ENCODE measurements at regions not wholly inside any gene's neighbourhood (a gene's known extent, or its start where the extent isn't known, plus 50 kb on each side); places are given as distances from the start of the nearest gene placed in this dataset.
"Not testable (repeated sequence)": the region's sequence is repeated elsewhere in the genome, so short reads cannot be mapped to it uniquely, and the experiment has no call there.

DNA sequence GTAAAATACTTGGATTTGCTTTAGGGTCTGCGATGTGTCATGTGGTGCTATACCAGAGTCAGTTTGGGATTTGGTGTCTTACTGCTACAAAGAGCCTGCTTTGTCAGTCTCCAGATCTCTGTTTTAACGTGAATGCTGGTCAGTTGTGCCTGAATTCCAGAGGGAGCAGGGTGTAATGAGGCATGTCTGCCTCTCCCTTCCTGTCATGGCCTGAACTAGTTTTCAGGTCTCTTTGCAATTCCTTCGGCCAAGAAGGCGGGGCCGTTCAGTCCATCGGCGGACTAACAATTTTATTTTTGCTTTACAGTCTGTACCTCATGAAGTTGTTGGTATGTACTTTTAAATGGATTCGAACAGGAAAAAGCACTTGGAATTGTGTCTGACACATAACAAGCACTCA lies 465.1 kb upstream of the ADARB2 start:
- TF ChIP-seq POLR2AphosphoS5 (IDR thresholded peaks at IDR 0.05; ENCODE audit: low read depth, low read length) (no peak), POLR2A (IDR thresholded peaks at IDR 0.05; ENCODE audit: low read depth, low read length) (no peak), TAF1 (IDR thresholded peaks at IDR 0.05; ENCODE audit: borderline replicate concordance, low read depth, low read length) (no peak)
- no peak for FAIRE-seq
- no peak for DNase-seq (ENCODE audit: insufficient read length)

DNA sequence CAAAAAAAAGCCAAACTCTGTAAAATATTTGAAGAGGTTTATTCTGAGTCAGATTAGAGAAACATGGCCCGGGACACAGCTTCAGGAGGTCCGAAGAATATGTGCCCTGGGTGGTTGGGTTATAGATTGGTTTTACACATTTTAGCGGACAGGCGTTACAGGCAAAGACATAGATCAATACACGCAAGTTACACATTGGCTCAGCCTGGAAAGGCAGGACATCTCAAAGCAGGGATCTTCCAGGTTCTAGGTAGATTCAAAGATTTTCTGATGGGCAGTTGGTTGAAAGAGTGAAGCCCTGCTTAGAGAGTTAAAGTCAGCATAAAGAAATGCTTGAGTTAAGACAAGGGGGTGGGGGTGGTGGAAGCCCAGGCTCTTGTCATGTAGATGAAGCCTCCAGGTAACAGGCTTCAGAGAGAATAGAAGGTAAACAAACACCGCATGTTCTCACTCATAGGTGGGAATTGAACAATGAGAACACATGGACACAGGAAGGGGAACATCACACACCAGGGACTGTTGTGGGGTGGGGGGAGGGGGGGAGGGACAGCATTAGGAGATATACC lies 464.3 kb upstream of the ADARB2 start:
- no peak for TF ChIP-seq TAF1 (IDR thresholded peaks at IDR 0.05; ENCODE audit: borderline replicate concordance, low read depth, low read length)
- no peak for TF ChIP-seq POLR2A (IDR thresholded peaks at IDR 0.05; ENCODE audit: low read depth, low read length)
- no peak for TF ChIP-seq POLR2AphosphoS5 (IDR thresholded peaks at IDR 0.05; ENCODE audit: low read depth, low read length)
- no peak for FAIRE-seq
- DNase-seq (ENCODE audit: insufficient read length) = no peak

- no peak for TF ChIP-seq POLR2AphosphoS5 (IDR thresholded peaks at IDR 0.05; ENCODE audit: low read depth, low read length)
- TF ChIP-seq TAF1 (IDR thresholded peaks at IDR 0.05; ENCODE audit: borderline replicate concordance, low read depth, low read length) = no peak
- TF ChIP-seq POLR2A (IDR thresholded peaks at IDR 0.05; ENCODE audit: low read depth, low read length) = no peak
- FAIRE-seq (no peak), DNase-seq (ENCODE audit: insufficient read length) (no peak)
Observed at GRCh38 chr10:2197663-2198062, 460.3 kb upstream of the ADARB2 start.

DNA sequence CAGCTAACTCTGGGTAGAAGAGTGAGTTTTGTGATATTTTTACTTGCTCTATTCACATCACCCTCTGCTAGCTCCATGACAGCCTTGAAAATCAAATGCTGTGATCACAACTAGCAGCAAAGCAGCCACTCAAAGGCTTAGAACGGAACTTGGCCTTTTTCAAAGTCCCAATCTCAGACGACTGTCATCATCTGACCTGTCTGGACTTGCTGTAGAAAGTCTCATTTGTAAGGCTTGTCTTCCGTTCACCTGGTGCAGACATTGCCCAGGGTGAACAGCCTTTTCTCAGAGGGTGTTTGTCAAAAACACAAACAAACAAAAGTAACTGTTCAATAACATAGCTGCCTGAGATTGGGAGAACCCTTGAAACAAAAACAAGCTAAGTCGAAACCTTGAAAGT lies 458.9 kb upstream of the ADARB2 start:
- no peak for DNase-seq (ENCODE audit: insufficient read length)
- no peak for FAIRE-seq
- no peak for TF ChIP-seq POLR2AphosphoS5 (IDR thresholded peaks at IDR 0.05; ENCODE audit: low read depth, low read length)

- DNase-seq (ENCODE audit: insufficient read length); FAIRE-seq: not testable (repeated sequence)
Observed at GRCh38 chr10:2189356-2189755, 452.0 kb upstream of the ADARB2 start.

- DNase-seq (ENCODE audit: insufficient read length) (no peak), FAIRE-seq (no peak)
- no peak for TF ChIP-seq POLR2AphosphoS5 (IDR thresholded peaks at IDR 0.05; ENCODE audit: low read depth, low read length)
- no peak for TF ChIP-seq POLR2A (IDR thresholded peaks at IDR 0.05; ENCODE audit: low read depth, low read length)
- no peak for TF ChIP-seq TAF1 (IDR thresholded peaks at IDR 0.05; ENCODE audit: borderline replicate concordance, low read depth, low read length)
Observed at GRCh38 chr10:2188371-2188770, 451.0 kb upstream of the ADARB2 start.

GRCh38 chr10:2173327-2173726 lies 436.0 kb upstream of the ADARB2 start:
- no peak for FAIRE-seq
- no peak for TF ChIP-seq POLR2AphosphoS5 (IDR thresholded peaks at IDR 0.05; ENCODE audit: low read depth, low read length)
- no peak for TF ChIP-seq TAF1 (IDR thresholded peaks at IDR 0.05; ENCODE audit: borderline replicate concordance, low read depth, low read length)
- no peak for TF ChIP-seq POLR2A (IDR thresholded peaks at IDR 0.05; ENCODE audit: low read depth, low read length)
- DNase-seq (ENCODE audit: insufficient read length) = no peak

DNA sequence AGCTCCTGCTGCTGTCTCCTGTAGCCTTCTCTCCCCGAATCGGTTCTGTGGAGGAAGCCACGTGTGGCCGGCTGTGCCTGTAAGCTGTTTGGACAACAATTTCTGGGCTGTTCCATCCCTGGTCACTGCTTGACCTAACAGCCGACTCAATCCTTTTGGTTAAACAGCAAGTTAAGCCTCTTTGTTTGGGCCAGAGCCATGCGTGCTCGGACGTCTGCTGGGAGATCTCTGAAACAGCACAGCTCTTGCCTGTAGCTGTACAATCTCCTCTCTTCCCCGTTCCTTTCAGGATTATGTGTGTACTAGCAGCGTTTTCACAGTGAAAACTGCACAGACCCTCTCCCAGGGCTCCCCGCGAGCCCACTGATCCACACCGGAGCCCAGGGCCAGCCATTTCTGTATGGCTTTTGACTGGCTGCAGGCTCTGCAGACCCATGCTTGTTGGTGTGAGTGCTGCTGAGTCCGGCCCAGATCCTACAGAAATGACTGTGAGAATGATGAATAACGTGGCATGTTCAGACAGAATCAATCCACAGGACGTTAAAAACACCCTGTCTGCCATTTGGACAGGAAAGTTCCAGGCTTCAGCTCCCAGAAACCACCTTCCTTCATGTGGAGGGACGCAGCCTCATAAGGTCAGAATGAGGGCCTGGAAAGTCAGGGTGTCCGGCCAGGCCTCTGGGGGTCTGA lies 428.6 kb upstream of the ADARB2 start:
- TF ChIP-seq POLR2A (IDR thresholded peaks at IDR 0.05; ENCODE audit: low read depth, low read length) = no peak
- no peak for TF ChIP-seq POLR2AphosphoS5 (IDR thresholded peaks at IDR 0.05; ENCODE audit: low read depth, low read length)
- TF ChIP-seq TAF1 (IDR thresholded peaks at IDR 0.05; ENCODE audit: borderline replicate concordance, low read depth, low read length) = no peak
- FAIRE-seq (no peak), DNase-seq (ENCODE audit: insufficient read length) (no peak)

DNA sequence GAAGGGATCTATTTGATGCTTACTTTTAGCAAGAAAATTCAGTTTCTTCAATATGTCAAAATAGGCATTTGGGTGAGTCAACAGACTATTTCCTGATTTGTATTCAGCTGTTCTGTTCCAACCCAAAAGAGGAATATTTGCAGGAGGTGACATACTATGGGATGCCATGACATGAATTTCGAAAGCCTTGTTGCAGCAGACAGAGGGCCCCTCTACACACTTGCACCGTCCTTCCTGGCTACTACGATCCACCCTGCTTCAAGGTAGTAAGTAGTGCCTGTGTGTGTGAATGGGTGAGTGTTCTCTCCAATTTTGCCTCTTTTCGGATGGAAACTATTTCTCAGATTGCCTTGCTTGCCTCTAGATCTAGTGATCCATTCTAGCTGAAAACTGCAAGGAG lies 413.0 kb upstream of the ADARB2 start:
- no peak for FAIRE-seq
- no peak for TF ChIP-seq TAF1 (IDR thresholded peaks at IDR 0.05; ENCODE audit: borderline replicate concordance, low read depth, low read length)
- DNase-seq (ENCODE audit: insufficient read length) = no peak

- DNase-seq (ENCODE audit: insufficient read length) = no peak
- FAIRE-seq = no peak
- no peak for TF ChIP-seq TAF1 (IDR thresholded peaks at IDR 0.05; ENCODE audit: borderline replicate concordance, low read depth, low read length)
- TF ChIP-seq POLR2AphosphoS5 (IDR thresholded peaks at IDR 0.05; ENCODE audit: low read depth, low read length) = no peak
- no peak for TF ChIP-seq POLR2A (IDR thresholded peaks at IDR 0.05; ENCODE audit: low read depth, low read length)
Observed at GRCh38 chr10:2145926-2146478, 408.7 kb upstream of the ADARB2 start.

DNA sequence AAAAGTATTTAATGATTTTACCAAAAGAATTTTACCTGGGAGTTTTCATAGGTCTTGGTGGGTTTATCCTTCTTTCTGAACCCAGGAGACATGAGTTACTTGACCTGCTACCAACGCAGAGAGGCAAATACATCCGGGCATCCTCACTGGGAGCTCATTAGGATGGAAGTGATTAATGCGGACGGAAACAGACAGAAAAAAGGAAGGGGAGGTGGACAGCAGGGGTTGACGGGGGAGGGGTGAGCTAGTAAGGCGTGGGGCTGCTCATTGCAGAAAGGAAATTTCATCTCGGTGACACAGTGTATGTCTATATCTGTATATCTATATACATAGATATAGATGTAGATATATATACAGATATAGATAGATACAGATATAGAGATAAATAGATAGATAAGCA lies 408.2 kb upstream of the ADARB2 start:
- DNase-seq (ENCODE audit: insufficient read length) (no peak), FAIRE-seq (no peak)
- TF ChIP-seq POLR2AphosphoS5 (IDR thresholded peaks at IDR 0.05; ENCODE audit: low read depth, low read length) = no peak
- TF ChIP-seq POLR2A (IDR thresholded peaks at IDR 0.05; ENCODE audit: low read depth, low read length) = no peak
- no peak for TF ChIP-seq TAF1 (IDR thresholded peaks at IDR 0.05; ENCODE audit: borderline replicate concordance, low read depth, low read length)

GRCh38 chr10:2144584-2144983 lies 407.3 kb upstream of the ADARB2 start:
- no peak for DNase-seq (ENCODE audit: insufficient read length)
- TF ChIP-seq TAF1 (IDR thresholded peaks at IDR 0.05; ENCODE audit: borderline replicate concordance, low read depth, low read length) (no peak), POLR2AphosphoS5 (IDR thresholded peaks at IDR 0.05; ENCODE audit: low read depth, low read length) (no peak), POLR2A (IDR thresholded peaks at IDR 0.05; ENCODE audit: low read depth, low read length) (no peak)
- no peak for FAIRE-seq

Data from GM12892 (cell line).